ENCODE measurements at regions not wholly inside any gene's neighbourhood (a gene's known extent, or its start where the extent isn't known, plus 50 kb on each side); places are given as distances from the start of the nearest gene placed in this dataset.

DNA sequence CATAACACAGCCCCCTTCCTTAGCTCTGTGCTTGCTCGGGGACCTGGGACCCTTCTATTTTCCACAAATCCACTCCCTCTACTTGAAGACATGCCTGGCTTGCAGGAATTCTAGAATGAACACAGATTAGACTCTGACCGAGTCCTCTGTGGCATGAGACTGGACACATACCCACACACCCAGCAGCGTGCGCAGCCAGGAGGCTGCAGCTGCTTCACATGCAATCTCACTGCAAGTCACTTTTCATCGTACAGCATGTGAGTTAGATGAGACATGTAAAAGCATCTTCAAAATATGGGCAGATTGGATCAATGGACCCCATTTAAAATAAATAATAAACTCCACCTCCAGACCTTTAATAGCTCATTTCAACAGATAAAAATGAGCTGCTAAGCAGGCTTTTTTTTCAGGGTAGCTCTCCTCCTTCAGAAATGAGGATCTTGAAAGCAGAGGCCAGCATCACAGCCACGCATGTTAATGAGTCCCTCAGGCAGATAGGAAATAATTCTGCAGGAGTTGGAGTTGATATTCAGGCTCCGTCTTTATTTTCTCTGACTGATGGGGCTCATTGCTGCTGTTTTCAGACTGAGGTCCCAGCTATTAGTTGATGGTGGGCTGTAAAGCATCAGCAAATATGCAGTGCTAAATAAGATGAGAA is 215.1 kb upstream of the GGTLC1 start:
- no peaks in the 10 kb centered on the region for H3K79me2 ChIP-seq (ENCODE audit: control insufficient read depth, insufficient read depth, low read length)
- in situ Hi-C loops (cut with MboI) (no loop called here), intact Hi-C loops (cut with micrococcal nuclease) (no loop called here)
- H3K36me3 ChIP-seq (ENCODE audit: control insufficient read depth, insufficient read depth, low read length) = no peaks in the 10 kb centered on the region
- no peak for DNase-seq (ENCODE audit: extremely low read depth in 1 of 4, low spot score in 3 of 4)
- H3K9ac ChIP-seq (ENCODE audit: insufficient read depth in 1 of 2, low read depth in 2 of 2, low read length in 2 of 2) = no peak overlapping the region
- H3K4me3 ChIP-seq = no peak overlapping the region
- no peaks in the 10 kb centered on the region for H4K20me1 ChIP-seq (replicated peaks; ENCODE audit: control insufficient read depth, insufficient read depth, low read length)
- ChIA-PET POLR2A (no interaction called here), CTCF (ENCODE audit: low intra/inter-chr PET ratio) (no interaction called here)
- BruUV-seq (replicated peaks) = no TSS peak
- no peak overlapping the region for H2AFZ ChIP-seq (ENCODE audit: low read depth, low read length)
- no peaks in the 10 kb centered on the region for H3K27me3 ChIP-seq (ENCODE audit: control insufficient read depth in 2 of 2, insufficient read depth in 2 of 2, low read length in 2 of 2)
- no peak overlapping the region for H3K27ac ChIP-seq (ENCODE audit: extremely low read depth, low read depth, low read length)
- no peak overlapping the region for H3K4me2 ChIP-seq (ENCODE audit: insufficient read depth, low read length)
- TF ChIP-seq THRAP3 (IDR thresholded peaks at IDR 0.05; ENCODE audit: borderline replicate concordance) = no peak
- TF ChIP-seq SIRT6 (IDR thresholded peaks at IDR 0.05; ENCODE audit: low read depth, low read length) = no peak
- TF ChIP-seq MEIS2 (IDR thresholded peaks at IDR 0.05; ENCODE audit: partially characterized antibody) = no peak
- 0% methylated on average over 5 of the region's 7 CpGs for WGBS (ENCODE audit: insufficient coverage, low coverage, missing lambda C conversion rate)
- no peak for ATAC-seq
- no peak for FAIRE-seq
- no peaks in the 10 kb centered on the region for H3K4me1 ChIP-seq (replicated peaks in 1 of 2; ENCODE audit: control insufficient read depth in 2 of 2, insufficient read depth in 2 of 2, low read length in 2 of 2)
- H3K9me1 ChIP-seq (ENCODE audit: control insufficient read depth, insufficient read depth, low read length) = no peaks in the 10 kb centered on the region
- H3K9me3 ChIP-seq (replicated peaks; ENCODE audit: control insufficient read depth, insufficient read depth, low read depth, low read length) = no peaks in the 10 kb centered on the region

DNA sequence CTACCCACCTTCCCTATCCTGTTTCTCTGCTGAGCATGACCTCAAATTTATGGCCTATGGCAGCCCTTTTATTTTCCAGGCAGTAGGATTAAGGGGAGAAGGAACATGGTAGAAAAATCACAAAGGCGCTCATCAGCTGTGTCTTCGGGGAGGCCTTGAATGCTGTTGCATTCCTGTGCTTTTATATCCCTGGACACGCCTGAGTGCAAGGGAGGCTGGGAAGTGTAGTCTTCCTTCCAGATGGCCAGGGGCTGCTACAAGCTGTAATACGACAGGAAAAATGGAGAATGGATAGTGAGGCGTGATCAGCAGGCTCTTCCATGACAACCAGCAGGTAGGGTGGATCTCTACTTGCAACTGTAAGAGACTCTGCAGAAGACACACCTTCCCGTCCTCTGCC is 210.9 kb upstream of the GGTLC1 start:
- DNase-seq (ENCODE audit: extremely low read depth in 1 of 4, low spot score in 3 of 4) = no peak
- Histone ChIP-seq H3K27ac (ENCODE audit: extremely low read depth, low read depth, low read length) (no peak overlapping the region), H3K4me1 (replicated peaks in 1 of 2; ENCODE audit: control insufficient read depth in 2 of 2, insufficient read depth in 2 of 2, low read length in 2 of 2) (no peaks in the 10 kb centered on the region), H3K79me2 (ENCODE audit: control insufficient read depth, insufficient read depth, low read length) (no peaks in the 10 kb centered on the region), H3K27me3 (ENCODE audit: control insufficient read depth in 2 of 2, insufficient read depth in 2 of 2, low read length in 2 of 2) (no peaks in the 10 kb centered on the region), H3K4me2 (ENCODE audit: insufficient read depth, low read length) (no peak overlapping the region), H3K36me3 (ENCODE audit: control insufficient read depth, insufficient read depth, low read length) (no peaks in the 10 kb centered on the region), H4K20me1 (replicated peaks; ENCODE audit: control insufficient read depth, insufficient read depth, low read length) (no peaks in the 10 kb centered on the region), H3K9ac (ENCODE audit: insufficient read depth in 1 of 2, low read depth in 2 of 2, low read length in 2 of 2) (no peak overlapping the region), H2AFZ (ENCODE audit: low read depth, low read length) (no peak overlapping the region), H3K4me3 (no peak overlapping the region), H3K9me1 (ENCODE audit: control insufficient read depth, insufficient read depth, low read length) (no peaks in the 10 kb centered on the region), H3K9me3 (replicated peaks; ENCODE audit: control insufficient read depth, insufficient read depth, low read depth, low read length) (no peaks in the 10 kb centered on the region)
- BruUV-seq (replicated peaks) = no TSS peak
- CTCF ChIA-PET (ENCODE audit: low intra/inter-chr PET ratio) = no interaction called here
- in situ Hi-C loops (cut with MboI) (no loop called here), intact Hi-C loops (cut with micrococcal nuclease) (no loop called here)
- WGBS (ENCODE audit: insufficient coverage, low coverage, missing lambda C conversion rate) = 0% methylated on average over 5 of the region's 6 CpGs
- FAIRE-seq = no peak
- POLR2A ChIA-PET = no interaction called here
- no peak for ATAC-seq
- no peak for TF ChIP-seq ZFPM2 (CRISPR knock-in tag; IDR thresholded peaks at IDR 0.05)
- TF ChIP-seq CHD4 (IDR thresholded peaks at IDR 0.05; ENCODE audit: insufficient read depth, insufficient replicate concordance, low read depth, low read length, poor library complexity, severe bottlenecking) = no peak
- TF ChIP-seq MITF (IDR thresholded peaks at IDR 0.05) = no peak
- no peak for TF ChIP-seq HDAC3 (IDR thresholded peaks at IDR 0.05; ENCODE audit: borderline replicate concordance, partially characterized antibody)
- no peak for TF ChIP-seq TEAD1 (CRISPR knock-in tag; IDR thresholded peaks at IDR 0.05)
- TF ChIP-seq MTA1 (IDR thresholded peaks at IDR 0.05; ENCODE audit: borderline replicate concordance) = no peak
- no peak for TF ChIP-seq CC2D1A (IDR thresholded peaks at IDR 0.05)
- TF ChIP-seq USF2 (CRISPR knock-in tag; IDR thresholded peaks at IDR 0.05) = no peak
- no peak for TF ChIP-seq MTA2 (IDR thresholded peaks at IDR 0.05; ENCODE audit: low read depth)
- no peak for TF ChIP-seq CHCHD3 (CRISPR knock-in tag; IDR thresholded peaks at IDR 0.05)
- TF ChIP-seq SP2 (IDR thresholded peaks at IDR 0.05; ENCODE audit: extremely low read depth, low read depth, low read length, poor library complexity, severe bottlenecking) = no peak
- no peak for TF ChIP-seq ZNF444 (CRISPR knock-in tag; IDR thresholded peaks at IDR 0.05)

Measured in K562 (cell line).